ENCODE measurements at regions not wholly inside any gene's neighbourhood (a gene's known extent, or its start where the extent isn't known, plus 50 kb on each side); places are given as distances from the start of the nearest gene placed in this dataset.

GRCh38 chr2:126981476-126981875, 82.8 kb downstream of the TEX51 start:
- no peak for TF ChIP-seq GATA2 (IDR thresholded peaks at IDR 0.05; ENCODE audit: low read depth, low read length)
- TF ChIP-seq GATA3 (IDR thresholded peaks at IDR 0.05; ENCODE audit: low read depth, low read length) = no peak

All from SH-SY5Y (cell line).